HG02623 (cell line): ENCODE measurements at regions not wholly inside any gene's neighbourhood (a gene's known extent, or its start where the extent isn't known, plus 50 kb on each side); places are given as distances from the start of the nearest gene placed in this dataset.
"Not testable (repeated sequence)": the region's sequence is repeated elsewhere in the genome, so short reads cannot be mapped to it uniquely, and the experiment has no call there.

Source experiments
- ATAC-seq: cut with Tn5 transposase; IDR thresholded peaks from one replicate; pipeline ENCODE4 v1.9.1; 2021; ENCODE audit warnings: moderate library complexity; ENCODE audit not compliant: unreplicated experiment

DNA sequence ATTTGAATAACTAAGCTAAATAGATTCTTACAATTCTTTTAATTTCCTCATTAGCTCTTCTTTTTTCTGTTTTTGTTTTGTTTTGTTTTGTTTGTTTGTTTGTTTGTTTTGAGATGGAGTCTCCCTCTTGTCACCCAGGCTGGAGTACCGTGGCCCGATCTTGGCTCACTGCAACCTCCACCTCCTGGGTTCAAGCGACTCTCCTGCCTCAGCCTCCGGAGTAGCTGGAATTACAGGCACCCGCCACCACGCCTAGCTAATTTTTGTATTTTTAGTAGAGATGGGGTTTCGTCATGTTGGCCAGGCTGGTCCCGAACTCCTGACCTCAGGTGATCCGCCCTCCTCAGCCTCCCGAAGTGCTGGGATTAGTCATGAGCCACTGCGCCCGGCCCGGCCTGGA, 70.7 kb upstream of the ZNF658 start:
- not testable (repeated sequence) for ATAC-seq

DNA sequence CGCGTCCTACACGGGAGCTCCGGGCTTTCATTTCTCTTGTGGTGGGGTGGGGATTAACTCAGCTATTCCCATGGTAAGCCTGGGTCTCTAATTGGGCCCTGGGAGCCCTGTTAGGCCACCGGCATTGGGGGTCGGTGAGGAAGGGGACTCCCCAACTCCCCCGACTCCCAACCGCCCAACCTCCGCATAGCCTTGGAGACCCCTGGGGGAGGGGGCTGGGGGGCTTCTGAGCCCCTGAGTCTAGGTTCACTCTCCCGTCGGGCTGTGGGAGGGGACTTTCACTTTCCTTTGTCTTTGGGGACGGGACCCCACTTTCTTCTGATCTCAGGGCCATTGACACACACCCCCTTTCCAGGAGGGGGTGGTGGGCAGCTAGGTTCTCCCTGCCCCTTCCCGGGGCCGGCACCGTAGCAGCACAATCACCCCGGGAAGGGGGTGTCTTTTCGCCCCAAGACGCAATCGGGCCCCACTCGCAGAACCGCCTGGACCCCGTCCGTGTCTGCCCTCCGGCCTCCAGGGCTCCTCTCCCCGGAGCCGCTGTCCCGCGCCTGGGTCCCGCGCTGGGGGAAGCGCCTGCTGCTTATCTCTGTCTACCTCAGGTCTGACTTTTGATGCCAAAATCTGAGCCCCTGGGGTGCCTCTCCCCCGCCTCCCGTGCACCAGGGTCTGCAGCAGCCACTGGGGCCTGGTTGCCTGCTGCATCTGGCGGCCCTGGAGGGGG, 69.6 kb upstream of the ZNF658 start:
- ATAC-seq, result not testable (repeated sequence)

DNA sequence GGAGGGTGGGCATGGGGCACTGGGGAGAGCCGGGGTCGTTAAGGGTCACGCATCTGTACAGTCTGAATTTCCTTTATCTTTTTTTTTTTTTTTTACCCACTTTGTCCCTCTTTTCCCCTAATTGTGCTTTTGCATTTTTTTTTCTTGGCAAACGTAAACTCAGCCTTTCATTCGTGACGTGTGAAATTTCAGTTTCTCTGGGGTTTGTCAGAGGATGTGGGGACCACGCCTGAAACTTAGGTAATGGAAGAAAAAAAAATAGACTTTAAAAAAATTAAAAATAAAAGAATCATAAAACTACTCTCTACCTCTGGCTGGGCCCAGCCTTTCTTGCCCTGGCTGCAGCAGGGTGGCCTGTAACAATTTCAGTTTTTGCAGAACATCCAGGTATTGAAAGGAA, 68.3 kb upstream of the ZNF658 start:
- ATAC-seq, result not testable (repeated sequence)

DNA sequence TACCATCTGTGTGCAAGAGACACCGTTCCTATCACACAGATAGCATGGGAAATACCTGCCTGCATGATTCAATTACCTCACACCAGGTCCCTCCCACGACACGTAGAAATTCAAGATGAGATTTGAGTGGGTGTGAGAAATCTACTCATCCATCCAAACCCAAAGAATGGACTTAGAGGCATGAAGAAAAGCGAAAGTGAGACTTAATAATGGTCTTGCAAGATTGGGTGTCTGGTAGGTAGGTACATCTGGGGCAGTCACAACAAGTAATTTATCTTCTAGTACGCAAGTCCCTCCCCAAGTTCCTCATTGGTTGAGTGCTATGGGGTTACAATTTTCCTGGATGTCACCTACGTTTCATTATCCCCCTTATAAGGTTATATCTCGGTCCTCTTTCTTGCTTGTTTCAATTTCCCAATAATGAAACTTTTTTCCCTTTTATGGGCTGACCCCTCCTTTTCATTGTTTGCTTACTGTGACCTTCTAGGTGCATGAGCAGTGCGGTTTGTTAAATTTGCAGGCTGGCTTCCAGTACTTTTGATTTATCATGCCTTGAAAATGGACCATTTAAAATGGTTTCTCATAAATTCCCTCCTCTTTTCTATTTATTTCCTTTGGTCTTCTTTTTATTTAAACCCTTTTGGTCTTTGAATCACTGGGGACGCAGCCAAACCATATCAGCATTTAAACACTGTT, 63.1 kb upstream of the ZNF658 start:
- ATAC-seq, result not testable (repeated sequence)
